HG03139 (cell line): ENCODE measurements at regions not wholly inside any gene's neighbourhood (a gene's known extent, or its start where the extent isn't known, plus 50 kb on each side); places are given as distances from the start of the nearest gene placed in this dataset.

Experiments used
- ATAC-seq: cut with Tn5 transposase; IDR thresholded peaks from one replicate; pipeline ENCODE4 v1.9.1; 2021; ENCODE audit not compliant: unreplicated experiment

DNA sequence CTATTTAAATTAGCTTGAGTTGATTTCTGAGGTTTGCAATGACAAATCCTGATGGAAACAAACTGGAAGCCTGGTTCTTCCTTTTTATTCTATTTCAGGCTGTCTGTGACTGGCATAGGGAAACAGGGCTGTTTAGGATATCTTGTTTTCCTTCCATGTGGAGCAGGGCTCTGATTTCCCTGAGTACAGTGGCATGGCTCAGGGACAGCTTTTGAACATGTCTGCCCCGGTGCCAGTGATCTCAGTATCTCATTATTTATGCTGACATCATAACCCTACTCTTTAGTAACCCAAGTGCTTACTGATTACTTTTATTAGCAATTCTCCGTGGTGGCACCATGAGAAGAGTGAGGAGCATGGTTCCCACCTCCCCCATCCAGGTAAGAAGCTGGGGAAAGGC is 720.3 kb downstream of the GALR1 start:
- no peak for ATAC-seq

DNA sequence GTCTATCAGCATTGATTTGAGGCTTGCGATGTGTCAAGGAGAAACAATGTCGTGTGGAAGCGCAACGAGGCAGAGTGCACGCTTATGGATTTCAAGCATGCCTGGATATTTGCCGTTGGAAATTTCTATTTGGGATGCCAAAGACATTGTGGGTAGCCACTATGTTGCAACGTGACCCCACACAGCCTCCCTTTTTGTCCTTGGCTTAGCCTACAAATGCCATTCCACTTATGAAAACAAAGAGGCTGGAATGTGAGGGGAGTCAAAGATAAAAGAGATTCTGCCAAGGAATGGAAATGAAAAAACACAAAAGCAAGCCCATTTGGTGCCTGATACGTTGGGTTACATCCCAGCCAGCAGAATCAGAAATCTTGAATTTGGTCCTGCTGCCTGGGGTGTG is 721.2 kb downstream of the GALR1 start:
- no peak for ATAC-seq

DNA sequence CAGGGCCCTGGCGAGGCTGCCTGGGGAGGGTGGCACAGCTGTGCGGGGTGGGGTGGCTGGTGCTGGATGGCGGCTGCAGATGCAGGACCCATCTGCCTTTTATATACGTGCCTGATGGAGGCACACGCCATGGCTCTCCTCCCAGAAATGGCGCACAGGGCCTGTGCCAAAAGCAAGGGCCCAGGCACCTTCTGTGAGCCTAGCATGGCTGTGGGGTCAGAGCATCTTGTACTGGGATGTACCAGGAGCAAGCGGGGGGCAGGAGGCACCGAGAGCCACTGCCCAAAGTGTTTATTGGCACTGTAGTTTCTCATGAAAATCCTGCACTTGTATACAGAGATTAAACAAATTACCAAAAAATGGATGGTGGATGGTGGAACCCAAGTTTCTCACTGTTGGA is 724.1 kb downstream of the GALR1 start:
- ATAC-seq, result no peak

- ATAC-seq, result no peak
Observed at GRCh38 chr18:77974329-77974728, 724.7 kb downstream of the GALR1 start.

- no peak for ATAC-seq
Observed at GRCh38 chr18:77977331-77977730, 727.7 kb downstream of the GALR1 start.

DNA sequence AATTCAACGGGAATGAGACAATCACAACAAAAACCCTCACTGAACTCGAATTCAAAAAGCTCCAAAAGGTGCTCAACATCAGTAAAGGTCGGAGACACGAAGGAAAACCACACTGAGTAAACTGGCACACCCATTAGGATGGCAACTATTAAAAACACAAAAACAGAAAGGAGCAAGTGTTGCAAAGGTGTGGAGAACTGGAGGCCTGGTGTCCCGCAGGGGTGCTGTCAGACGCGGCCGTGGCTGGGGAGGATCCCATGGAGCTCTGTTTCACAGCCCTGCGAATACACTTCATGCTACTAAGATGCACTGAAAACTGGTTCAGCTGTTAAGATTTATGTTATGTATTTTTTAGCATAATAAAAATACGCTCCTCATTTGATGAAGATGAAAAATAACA is 730.6 kb downstream of the GALR1 start:
- no peak for ATAC-seq

DNA sequence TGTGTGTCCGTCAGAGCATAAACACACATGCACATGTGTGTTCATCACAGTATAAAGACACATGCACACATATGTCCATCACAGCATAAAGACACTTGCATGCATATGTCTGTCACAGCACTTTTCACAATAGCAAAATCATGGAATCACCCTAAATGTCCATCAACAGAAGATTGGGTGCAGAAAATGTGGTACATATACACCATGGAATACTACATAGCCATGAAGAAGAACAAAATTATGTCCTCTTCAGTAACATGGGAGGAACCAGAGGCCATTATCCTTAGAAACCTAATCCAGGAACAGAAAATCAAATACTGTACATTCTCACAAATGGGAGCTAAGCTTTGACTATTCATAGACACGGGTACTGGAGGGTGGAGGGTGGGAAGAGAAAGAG is 732.2 kb downstream of the GALR1 start:
- no peak for ATAC-seq

DNA sequence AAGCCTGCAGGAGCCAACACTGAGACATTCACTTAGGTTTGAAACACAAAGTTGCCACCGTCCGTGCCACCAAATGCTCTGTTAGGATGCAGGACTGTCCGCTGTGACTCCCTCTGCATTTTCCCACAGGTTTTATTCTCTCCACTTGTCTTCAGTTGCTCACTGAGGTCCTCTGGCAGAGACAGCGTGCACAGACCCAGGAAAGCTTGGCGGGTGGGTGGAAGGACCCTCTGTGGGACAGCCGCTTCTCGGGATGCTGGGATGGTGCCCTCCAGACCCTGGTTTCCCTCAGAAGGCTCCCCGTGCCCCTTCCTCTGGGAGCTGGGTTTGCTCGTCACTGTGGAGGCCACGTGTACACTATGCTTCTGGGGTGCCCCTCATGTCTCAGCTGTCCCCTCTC is 733.6 kb downstream of the GALR1 start:
- ATAC-seq, result no peak

GRCh38 chr18:77984178-77984577 is 734.5 kb downstream of the GALR1 start:
- no peak for ATAC-seq

DNA sequence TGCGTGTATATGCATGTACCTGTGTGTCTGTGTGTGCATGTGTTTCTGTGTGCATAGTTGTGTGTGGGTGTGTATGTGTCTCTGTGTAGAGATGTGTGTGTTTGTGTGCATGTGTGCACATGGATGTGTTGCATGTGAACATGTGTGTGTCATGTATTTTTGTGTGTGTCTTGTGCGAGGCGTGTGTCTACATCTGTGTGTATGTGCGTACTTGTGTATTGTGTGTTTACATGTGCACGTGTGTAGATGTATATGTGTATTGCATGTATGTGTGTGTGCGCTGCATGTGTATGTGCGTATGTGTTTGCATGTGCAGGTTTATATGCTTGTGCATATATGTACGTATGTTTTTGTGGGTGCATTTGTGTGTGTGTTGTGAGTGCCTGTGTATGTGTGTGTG is 735.2 kb downstream of the GALR1 start:
- ATAC-seq, result no peak

DNA sequence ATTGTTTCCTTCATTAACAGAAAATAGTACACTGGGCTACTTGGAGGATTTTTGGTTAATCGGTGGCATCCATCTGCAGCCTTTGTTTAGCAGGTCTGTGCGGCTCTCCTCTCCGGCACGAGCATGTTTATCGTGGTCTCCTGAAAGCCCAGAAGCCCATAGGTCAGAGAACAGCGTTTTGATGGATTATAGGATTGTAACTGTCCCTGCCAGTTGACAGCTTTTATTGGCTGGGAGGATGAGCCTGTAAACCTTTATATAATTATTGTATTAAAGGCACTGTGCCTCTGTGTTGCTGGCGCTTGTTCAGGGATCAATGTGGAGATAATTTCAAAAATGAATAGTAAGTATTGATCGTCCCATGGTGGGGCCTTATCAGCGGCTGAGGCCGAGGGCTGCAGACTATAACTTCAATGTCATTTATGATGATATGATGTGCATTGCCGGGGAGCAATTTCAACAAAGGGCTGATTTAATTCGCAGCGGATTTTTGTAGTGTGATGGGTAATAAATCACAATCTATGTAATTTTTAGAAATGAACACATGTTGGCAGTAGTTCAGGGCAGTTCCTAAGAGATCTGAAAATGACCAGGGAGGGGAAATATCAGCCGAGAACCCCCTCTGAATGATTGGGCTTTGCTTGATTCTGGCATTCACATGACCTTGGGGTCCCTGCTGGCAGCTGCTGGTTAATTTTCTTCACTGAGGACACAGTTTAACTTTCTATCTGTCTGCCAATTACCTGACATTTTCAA is 736.1 kb downstream of the GALR1 start:
- no peak for ATAC-seq

DNA sequence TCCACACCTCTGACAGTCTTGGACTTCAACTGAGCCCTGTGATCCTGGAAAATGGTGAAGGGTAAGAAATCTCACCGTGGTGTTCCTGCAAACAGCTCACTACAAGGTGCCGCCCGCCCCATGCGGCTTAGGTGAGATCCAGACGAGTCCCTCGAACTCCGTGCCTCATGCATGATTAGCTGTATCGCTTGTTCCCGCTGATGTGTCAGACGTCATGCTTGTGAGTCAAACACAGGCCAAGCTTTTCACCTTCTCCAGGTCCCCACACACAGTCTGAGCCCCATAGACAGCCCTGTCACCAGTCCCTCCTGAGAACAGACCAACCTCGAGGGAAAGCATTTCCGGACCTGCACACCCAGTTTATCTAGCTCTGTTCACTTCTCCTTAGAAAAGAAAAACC is 740.5 kb downstream of the GALR1 start:
- no peak for ATAC-seq

GRCh38 chr18:77990901-77991300 is 741.3 kb downstream of the GALR1 start:
- no peak for ATAC-seq

DNA sequence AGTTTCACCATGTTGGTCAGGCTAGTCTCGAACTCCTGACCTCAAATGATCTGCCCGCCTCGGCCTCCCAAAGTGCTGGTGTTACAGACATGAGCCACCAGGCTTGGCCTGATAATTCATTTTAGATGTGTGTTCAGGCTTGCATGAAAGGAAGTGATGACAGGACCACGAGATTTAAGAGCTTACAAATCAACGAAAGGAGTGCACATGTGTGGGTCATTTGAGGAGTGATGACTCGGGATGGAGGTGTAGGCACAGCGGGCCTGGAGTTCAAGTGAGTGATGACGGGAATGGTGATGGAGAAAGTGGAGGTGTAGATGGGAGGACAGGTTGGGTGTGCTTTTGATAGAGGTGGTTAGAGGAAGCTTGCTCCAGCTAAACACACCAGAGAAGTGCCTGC is 742.4 kb downstream of the GALR1 start:
- ATAC-seq, result no peak

GRCh38 chr18:77993188-77993981 is 743.7 kb downstream of the GALR1 start:
- ATAC-seq, result no peak

DNA sequence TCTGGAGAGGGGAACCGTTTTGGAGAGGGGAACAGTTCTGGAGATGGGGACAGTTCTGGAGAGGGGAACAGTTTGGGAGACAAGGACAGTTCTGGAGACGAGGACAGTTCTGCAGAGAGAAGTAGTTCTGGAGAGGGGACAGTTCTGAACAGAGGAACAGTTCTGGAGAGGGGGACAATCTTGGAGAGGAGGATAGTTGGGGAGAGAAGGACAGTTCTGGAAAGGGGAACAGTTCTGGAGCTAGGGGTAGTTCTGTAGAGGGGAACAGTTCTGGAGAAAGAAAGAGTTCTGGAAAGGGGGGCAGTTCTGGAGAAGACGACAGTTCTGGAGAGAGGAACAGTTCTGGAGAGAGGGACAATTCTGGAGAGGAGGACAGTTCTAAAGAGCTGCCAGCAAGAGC is 745.9 kb downstream of the GALR1 start:
- no peak for ATAC-seq

DNA sequence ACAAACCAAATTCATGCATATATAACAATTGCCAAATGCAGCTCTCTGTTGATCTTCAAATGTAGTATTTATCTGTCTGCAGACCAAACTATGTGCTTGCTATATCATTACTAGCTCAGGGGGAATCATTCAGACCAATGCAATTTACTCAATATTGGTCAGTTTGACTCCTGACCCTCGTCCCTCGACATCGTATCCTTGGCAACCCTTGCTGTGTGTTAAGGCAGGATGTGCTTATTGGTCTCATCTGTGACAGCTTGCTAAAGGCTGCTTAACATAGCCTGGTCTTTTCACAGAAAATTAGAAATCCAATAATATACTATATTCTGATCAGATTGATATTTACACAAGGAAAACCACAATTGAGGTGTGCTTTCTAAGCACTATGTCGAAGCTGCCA is 747.1 kb downstream of the GALR1 start:
- no peak for ATAC-seq

DNA sequence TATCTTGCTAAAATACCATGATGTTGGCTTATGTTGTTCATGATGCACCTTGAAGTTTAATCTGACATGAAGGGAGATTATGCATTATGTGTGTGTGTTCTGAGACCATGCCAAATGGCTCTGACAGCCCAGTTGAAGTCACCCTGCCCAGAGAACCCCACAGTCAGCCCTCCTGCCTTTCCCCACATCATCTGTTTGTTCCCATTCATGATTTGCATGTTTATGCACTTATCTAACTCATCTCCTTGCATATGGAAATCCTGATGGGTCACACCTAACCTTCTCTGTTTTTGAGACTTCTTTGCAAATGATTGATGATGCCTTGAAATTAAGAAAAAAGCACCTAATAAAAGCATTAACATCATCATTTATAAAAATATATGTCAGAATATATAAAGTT is 752.2 kb downstream of the GALR1 start:
- no peak for ATAC-seq

DNA sequence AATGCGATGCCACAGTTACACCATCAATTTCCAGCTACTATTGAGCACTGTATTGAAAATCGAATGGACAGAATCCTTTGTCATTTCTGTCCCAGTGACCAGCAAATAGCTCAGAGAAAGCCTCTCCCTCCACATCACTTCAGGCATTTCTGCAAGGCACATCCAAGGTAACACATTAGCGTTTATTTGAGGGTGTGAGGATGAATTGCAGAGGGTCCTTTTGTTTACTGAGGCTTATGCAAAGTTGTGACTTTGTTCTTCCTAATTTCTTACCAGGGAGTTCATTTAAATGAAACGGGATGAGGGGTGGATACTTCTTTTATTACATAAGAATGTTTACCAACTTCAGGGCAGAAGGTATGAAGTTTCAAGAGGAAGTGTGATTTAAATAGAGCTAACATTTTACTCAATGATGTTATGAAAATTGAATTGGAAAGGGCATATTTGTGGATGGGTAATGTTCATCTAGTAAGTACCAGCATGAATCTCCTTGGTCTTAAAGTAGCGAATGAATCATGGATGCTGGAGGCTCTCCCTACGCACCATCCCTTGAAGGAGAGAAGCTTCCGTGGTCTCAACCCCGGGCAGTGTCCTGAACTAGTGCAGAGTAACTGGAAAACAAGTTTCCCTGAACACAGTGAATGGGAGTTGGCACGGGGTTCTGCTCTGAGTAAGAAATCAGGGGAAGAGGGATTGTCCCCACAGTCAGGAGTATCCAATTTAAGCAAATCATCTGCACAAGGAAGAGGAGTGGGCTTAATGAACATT is 756.5 kb downstream of the GALR1 start:
- ATAC-seq, result no peak

- ATAC-seq, result no peak
Observed at GRCh38 chr18:78006774-78007260, 757.2 kb downstream of the GALR1 start.

GRCh38 chr18:78010363-78010762 is 760.7 kb downstream of the GALR1 start:
- ATAC-seq, result no peak

DNA sequence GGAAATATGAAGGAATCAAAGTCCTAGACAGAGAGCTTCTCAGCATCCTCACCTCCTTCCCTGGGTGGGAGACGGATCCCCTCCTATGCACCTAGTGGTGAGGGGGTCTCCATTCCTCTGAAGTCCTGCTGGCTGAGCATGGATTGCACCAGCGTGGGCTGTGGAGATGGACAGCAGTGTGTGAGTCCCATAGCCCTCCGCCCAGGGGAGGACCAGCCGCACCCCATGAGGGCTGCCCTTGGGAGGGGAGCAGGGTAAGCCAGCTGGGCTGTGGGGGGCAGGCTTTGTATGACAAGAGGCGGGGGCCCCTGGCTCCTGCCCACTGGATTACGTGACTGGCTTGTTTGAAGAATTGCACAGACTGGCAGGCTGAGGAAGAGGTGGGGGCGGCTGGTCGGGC is 768.2 kb downstream of the GALR1 start:
- ATAC-seq, result no peak
